ENCODE measurements at regions not wholly inside any gene's neighbourhood (a gene's known extent, or its start where the extent isn't known, plus 50 kb on each side); places are given as distances from the start of the nearest gene placed in this dataset.

DNA sequence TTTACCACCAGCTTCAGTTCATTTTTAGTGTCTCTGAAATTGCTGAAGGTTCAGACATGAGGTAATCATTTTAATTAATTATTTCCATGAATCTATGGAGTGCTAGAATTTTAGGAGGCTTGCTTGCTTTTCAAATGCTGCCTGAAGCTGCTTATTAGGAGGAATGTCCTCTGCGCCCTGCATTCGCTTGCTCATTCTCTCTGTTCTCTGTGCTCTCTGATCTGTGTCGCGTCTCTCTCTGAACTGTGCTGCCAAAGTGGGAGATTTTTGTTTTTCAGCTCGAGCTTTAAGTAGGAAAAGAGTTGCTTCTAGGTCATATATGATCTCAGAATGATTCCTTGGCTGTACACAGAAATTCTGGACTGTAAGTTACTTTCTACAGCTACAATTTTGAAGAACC is 101.7 kb upstream of the PRR16 start:
- FAIRE-seq = no peak

DNA sequence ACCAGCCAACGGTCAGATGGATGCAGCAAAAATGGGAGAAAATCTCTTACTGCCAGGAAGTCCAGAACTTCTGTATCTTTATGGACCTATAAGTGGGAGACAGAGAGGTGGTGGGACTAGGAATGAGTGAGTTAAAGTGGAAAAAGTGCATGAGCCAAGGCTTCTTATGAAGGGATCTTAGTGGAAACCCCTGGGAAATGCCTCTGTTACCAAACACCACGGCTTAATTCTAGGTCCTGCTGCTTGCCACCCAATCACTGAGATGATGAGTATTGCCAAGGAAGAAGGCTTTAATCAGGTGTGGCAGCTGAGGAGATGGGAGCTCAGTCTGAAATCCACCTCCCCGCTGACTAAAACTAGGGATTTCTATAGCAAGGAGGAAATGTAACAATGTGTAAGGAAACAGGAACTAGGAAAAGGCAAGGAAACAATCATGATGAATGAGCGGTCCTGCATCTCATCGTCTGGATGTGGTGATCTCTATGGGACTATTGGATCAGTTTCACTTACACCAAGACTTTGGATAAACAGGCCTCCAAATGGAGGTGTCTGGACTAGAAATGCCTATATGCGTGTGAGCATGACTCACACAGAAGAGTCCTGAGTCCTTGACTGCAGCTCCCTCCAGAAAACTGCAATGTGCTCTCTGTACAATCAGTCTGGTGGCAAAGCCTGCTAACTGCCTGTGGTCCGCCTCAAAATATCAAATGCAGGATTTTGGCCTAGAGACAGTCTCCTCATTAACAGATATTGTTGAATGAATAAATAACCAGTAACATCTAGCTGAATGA is 98.2 kb upstream of the PRR16 start:
- FAIRE-seq = no peak

DNA sequence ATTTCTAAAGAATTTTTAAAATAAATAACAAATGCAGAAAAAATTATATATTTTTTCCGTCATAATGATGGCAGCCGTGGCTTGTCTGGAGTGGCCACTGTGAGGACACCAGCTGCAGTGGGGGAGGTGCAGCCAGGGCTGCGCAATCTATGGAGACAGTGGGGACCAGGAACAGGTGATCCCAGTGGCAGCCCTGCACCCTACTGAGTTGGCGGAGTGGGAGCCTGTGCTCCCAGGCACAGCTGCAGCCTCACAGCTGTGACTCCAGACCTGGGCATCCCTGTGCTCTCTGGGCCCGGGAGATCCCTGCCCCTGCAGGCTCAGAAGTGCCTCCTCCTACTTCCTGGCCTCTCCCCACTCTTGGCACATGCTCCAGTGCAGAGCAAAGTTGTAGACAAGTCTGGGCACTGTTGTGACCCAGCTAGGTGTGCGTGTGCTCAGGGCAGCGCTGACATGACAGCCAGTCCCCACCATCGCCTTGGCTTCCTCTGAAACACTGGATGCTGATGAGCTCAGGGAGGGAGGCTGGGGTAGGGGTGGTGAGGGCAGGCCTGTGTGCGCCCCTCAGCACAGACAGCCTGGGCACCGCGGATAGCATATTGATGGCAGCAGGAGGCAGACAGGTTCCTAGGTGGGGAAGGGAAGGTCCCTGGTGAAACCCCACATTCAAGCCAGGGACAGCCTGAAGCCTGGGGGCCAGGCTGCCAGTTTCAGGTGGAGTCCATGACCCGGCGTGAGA is 96.0 kb upstream of the PRR16 start:
- no peak for FAIRE-seq

DNA sequence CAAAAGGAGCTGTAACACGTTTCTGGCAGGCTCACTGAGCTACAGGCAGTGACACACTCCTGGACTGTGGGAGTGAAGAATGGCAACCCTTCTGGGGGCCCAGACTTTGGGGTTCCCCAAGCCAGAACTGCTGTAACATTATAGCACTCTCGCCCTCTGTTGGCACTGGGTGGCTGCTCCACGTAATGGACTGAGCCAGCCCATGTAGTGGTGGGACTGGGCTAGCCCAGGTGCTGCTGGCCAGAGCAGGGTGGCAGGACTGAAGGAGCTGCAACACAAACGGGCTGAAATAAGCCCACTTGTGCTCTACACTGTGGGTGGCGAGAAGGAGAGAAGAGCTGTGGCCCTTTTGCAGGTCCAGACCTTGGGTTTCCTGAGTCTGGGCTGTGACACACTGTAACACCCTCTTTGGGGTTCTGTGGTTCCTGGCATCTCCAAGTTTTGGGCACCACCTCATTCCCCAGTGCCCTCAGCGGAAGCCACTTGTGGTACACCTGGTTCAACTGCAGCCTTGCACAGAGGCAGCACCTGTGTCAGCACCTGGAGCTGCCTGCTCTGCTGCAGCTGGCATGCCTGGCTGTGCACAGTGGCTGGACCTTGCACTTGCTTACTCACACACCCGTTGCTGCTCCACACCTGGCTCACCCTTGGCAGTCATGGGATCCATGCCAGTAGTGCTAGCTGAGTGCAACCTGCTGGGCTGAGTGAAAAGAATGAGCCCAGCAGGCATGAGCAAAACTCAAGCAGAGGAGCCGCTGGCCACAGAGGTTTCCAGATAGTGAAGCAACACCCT is 95.0 kb upstream of the PRR16 start:
- FAIRE-seq = no peak

DNA sequence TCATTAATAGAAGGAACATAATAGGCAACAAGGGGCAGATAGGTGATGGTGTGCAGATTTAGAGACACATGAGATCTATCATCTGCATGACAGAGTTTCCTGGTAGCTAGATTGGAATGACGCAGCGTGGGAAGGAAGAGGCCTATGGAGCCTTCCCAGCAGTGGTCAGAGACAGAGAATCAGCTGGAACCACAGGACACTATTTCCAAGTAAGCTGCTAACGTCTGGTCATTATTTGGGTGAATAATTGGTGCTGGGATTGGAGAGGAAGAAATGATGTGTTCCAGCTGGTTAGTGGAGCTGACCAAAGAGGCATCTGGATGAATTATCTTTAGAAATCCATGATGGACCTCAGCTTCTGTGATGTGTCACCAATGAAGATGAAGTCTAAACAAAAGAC is 91.2 kb upstream of the PRR16 start:
- FAIRE-seq = no peak

DNA sequence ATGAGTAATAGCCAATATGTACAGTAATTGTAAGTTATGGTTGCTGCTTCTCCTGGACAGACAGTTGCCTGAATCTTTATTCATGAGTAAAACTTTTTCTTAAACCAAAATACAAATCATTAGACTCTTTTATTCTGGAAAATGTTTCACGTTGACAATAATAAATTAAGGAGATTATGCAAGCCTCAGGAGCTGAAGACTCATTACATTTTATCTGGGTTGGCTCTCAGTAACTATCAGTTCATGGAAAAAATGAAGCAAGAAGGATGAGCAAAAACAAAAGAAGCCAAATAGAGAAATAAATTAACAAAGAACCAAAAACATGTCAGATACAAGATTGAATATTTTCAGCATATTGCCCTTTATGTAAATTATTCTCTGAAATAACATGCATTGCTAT is 88.9 kb upstream of the PRR16 start:
- FAIRE-seq = no peak

DNA sequence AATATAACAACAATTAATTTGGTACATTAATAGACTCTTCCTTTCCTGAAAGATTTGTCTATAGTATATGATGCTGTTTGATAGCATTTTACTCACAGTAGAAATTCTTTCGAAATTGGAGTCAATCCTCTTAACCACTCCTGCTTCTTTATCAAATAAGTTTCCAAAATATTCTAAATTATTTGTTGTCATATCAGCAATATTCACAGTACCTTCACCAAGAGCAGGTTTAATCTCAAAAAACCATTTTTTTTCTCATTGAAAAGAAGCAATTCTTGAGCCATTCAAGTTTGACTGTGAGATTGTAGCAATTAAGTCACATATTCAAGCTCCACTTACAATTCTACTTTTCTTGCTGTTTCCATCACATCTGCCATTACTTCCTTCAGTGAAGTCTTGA is 83.5 kb upstream of the PRR16 start:
- FAIRE-seq = no peak

DNA sequence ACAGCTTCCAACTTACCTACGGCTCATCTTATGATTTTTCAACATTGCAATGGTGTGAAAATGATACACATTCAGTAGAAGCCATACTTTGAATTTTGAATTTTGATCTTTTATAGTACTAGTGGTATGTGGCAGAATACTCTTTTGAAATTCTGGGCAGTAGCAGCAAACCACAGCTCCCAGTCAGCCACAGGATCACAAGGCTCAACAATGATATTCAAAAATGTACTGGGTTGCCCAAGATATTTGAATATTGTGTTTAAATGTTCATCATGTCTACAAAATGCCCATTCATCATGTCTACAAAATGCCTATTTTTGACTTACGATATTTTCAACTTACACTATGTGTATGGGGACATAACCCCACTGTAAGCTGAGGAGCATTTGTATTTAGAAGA is 81.3 kb upstream of the PRR16 start:
- FAIRE-seq = no peak

DNA sequence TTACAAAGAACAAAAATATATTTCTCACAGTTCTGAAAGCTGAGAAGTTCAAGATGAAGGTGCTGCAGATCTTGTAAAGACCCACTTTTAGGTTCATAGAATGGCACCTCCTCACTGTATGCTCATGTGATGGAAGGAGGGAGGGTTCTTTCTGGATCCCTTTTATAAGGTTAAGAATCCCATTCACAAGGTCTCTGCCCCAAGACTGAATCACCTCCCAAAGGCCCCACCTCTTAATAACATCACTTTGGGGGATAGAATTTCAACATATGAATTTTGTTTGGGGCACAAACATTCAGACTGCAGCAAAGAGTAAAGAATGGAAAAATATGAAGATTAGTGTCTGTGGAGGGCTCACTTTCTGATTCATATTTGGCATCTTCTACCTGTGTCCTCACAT is 77.1 kb upstream of the PRR16 start:
- no peak for FAIRE-seq

DNA sequence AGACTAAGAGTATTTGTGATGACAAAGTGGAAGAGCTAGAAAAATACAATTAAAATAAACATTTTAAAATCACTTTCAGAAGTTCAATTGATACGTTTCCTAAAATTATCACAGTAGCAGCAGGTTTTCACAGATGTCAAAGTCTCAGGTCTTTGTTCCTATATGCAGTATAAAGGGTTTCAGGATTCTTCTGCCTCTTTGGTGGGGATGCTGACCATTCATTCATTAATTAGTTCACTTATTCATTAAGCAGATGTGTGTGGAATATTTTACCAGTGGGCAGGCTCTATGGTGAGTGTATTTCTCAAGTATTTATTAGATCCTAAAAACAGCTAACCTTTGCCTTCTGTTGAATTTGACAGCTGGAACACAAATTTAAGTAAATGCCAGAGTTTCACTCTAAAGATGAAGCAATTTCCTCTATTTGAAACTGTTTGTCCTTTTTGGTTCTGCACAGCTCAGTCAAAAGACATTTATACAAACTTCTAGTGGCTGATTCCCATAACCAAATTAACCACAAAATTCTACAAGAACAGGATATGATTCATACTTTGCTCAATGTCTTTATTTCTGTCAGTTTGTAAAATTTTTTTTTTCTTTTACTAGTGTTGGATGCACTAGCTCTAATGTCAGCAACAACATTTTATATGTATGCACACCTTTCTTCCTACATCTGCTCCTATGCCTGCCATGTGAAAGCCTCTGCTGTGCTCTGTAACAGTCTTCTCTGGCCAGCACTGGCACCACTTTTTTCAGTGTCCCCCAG is 75.9 kb upstream of the PRR16 start:
- no peak for FAIRE-seq

DNA sequence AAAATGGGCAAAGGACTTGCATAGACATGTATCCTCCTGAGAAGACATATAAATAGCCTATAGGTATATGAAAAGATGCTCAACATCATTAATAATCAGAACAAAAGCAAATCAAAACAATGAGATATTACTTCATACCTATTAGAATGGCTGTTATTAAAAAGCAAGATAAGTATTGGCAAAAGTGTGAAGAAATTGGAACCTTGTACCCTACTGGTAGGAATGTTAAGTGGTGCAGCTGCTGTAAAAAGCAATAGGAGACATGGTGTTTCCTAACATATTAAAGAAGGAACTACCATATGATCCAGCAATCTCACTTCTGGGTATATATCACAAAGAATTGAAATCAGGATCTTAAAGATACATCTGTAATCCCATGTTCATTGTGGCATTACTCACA is 69.8 kb upstream of the PRR16 start:
- FAIRE-seq = no peak

DNA sequence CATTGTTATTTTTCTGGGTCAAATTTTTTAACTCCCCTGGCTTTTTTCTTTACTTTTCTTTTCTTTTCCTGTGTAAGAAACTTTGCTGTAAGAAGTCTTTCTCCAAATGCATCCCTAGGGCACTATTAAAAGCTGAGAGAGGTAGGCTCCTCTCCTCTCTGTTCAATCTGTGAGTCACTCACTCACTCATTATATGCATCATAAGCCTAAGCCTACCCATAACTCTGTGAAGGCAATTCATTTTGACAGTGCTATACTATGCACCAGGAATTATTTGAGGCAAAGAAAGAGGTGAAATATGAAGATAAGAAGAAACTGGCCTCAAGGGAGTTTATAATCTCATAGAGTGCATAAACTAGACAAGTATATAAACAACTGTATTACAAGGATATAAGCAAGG is 67.9 kb upstream of the PRR16 start:
- FAIRE-seq = no peak

DNA sequence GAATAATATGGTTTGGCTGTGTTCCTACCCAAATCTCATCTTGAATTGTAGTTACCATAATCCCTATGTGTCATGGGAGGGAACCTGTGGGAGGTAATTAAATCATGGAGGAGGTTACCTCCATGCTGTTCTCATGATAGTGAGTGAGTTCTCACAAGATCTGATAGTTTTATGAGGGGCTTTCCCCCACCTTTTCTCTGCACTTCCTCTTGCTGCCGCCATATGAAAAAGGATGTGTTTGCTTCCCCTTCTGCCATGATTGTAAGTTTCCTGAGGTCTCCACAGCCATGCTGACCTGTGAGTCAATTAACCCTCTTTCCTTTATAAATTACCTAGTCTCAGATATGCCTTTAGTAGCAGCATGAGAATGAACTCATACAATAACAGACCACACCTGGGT is 63.7 kb upstream of the PRR16 start:
- FAIRE-seq = no peak

DNA sequence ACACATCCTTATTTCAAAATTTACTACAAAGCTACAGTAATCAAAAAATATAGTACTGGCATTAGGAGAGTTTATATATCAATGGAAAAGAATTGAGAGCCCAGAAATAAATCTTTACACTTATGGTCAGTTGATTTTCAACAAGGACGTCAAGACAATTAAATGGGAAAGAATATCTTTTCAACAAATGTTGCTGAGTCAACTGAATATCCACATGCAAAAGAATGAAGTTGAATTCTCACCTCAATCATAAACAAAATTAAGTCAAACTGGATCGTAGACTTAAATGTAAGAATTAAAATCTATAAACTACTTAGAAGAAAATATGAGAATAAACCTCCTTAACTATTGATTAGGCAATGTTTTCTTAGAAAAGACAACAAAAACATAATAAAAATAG is 61.5 kb upstream of the PRR16 start:
- no peak for FAIRE-seq

DNA sequence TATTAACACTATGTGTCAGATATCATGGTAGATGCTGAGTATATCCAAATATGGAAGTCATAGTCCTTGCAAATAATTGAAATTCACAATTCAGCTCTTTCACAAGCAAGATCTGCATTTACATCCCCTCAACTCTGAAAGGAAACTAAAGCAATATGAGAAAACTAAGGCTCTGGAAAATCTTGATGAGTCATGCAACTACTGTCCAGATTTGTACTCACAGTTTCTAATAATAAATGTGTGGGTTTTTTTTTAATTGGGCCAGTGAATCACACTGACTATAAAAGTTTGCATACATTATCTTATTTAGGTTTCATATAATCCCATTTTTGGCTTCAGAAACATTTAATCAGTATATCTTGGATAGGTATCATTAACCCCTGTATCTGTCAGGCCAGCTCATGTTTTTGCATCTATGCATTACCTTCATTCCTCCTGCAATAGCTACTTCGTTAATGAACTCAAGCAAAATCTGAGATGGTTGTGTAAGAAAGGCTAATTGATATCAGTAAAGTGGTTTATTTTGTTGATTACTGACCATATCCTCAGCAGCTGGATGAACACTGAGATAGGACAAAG is 58.7 kb upstream of the PRR16 start:
- no peak for FAIRE-seq

DNA sequence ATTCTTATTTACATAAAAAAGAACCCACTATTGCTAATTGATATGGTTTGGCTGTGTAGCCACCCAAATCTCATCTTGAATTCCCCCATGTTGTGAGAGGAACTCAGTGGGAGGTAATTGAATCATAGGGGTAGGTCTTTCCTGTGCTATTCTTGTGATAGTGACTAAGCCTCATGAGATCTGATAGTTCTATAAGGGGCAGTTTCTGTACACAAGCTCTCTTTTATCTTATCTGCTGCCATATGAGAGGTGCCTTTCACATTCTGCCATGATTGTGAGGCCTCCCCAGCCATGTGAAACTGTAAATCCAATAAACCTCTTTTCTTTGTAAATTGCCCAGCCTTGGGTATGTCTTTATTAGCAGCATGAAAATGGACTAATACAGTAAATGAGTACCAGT is 58.2 kb upstream of the PRR16 start:
- no peak for FAIRE-seq

DNA sequence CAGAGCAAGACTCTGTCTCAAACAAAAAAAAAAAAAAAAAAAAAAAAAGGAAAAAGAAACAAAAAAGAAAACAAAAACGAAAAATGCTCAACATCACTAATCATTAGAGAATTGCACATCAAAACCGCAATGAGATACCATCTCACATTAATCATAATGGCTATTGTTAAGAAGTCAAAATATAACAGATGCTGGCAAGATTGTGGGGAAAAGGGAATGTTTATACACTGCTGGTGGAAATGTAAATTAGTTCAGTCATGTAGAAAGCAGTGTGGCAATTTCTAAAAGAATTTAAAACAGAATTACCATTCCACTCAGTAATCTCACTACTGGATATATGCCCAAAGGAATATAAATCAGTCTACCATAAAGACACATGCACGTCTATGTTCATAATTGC is 50.4 kb upstream of the PRR16 start:
- no peak for FAIRE-seq

All from A204.1 (cell line).